ENCODE measurements at regions not wholly inside any gene's neighbourhood (a gene's known extent, or its start where the extent isn't known, plus 50 kb on each side); places are given as distances from the start of the nearest gene placed in this dataset.

GRCh38 chr1:117798550-117798949 lies 130.9 kb downstream of the GDAP2 start (continued):
- TF ChIP-seq PBX3 (CRISPR knock-in tag; IDR thresholded peaks at IDR 0.05): no peak

GRCh38 chr1:117802531-117803257 lies 126.7 kb downstream of the GDAP2 start:
- no peak overlapping the region for H3K4me3 ChIP-seq (ENCODE audit: low read depth, low read length)
- H3K36me3 ChIP-seq (ENCODE audit: control insufficient read depth in 2 of 2, insufficient read depth in 1 of 2, low read length in 2 of 2): no peaks in the 10 kb centered on the region
- POLR2A ChIA-PET: no interaction called here
- no peaks in the 10 kb centered on the region for H3K9me3 ChIP-seq (ENCODE audit: control insufficient read depth, insufficient read depth, low read depth, low read length)
- no peaks in the 10 kb centered on the region for H3K4me1 ChIP-seq (ENCODE audit: control insufficient read depth, insufficient read depth, low read length)
- no peak overlapping the region for H3K27ac ChIP-seq (ENCODE audit: extremely low read depth, low read depth, low read length)
- CTCF ChIA-PET: no interaction called here
- TF ChIP-seq ZNF239 (tag by site-specific recombination; IDR thresholded peaks at IDR 0.05): no peak
- TF ChIP-seq ZNF514 (tag by site-specific recombination; IDR thresholded peaks at IDR 0.05): no peak
- TF ChIP-seq ZNF560 (tag by site-specific recombination; IDR thresholded peaks at IDR 0.05; ENCODE audit: borderline replicate concordance): no peak
- TF ChIP-seq OSR2 (tag by site-specific recombination; IDR thresholded peaks at IDR 0.05): no peak
- TF ChIP-seq ZNF16 (tag by site-specific recombination; IDR thresholded peaks at IDR 0.05; ENCODE audit: low read depth): no peak
- TF ChIP-seq ATF2 (tag by site-specific recombination; IDR thresholded peaks at IDR 0.05; ENCODE audit: low read depth): no peak
- no peak for TF ChIP-seq OVOL3 (tag by site-specific recombination; IDR thresholded peaks at IDR 0.05)
- TF ChIP-seq ZNF335 (tag by site-specific recombination; conservative IDR thresholded peaks at IDR 0.05): no peak
- no peak for TF ChIP-seq ZNF707 (tag by site-specific recombination; IDR thresholded peaks at IDR 0.05)
- no peak for TF ChIP-seq ZBTB17 (tag by site-specific recombination; IDR thresholded peaks at IDR 0.05)
- no peak for TF ChIP-seq ZNF76 (tag by site-specific recombination; IDR thresholded peaks at IDR 0.05; ENCODE audit: borderline replicate concordance, low read depth)
- no peak for TF ChIP-seq ZFP69B (tag by site-specific recombination; IDR thresholded peaks at IDR 0.05)

GRCh38 chr1:117803318-117803717 lies 126.1 kb downstream of the GDAP2 start:
- Histone ChIP-seq H3K9me3 (ENCODE audit: control insufficient read depth, insufficient read depth, low read depth, low read length) (no peaks in the 10 kb centered on the region), H3K27ac (ENCODE audit: extremely low read depth, low read depth, low read length) (no peak overlapping the region), H3K4me1 (ENCODE audit: control insufficient read depth, insufficient read depth, low read length) (no peaks in the 10 kb centered on the region), H3K36me3 (ENCODE audit: control insufficient read depth in 2 of 2, insufficient read depth in 1 of 2, low read length in 2 of 2) (no peaks in the 10 kb centered on the region), H3K4me3 (ENCODE audit: low read depth, low read length) (no peak overlapping the region)
- ChIA-PET POLR2A (no interaction called here), CTCF (no interaction called here)
- TF ChIP-seq BCL11A (tag by site-specific recombination; IDR thresholded peaks at IDR 0.05; ENCODE audit: low read depth) (no peak), ZNF843 (tag by site-specific recombination; IDR thresholded peaks at IDR 0.05) (no peak), ZNF37A (tag by site-specific recombination; IDR thresholded peaks at IDR 0.05) (no peak), ZNF202 (tag by site-specific recombination; IDR thresholded peaks at IDR 0.05; ENCODE audit: borderline replicate concordance) (no peak), KLF7 (tag by site-specific recombination; IDR thresholded peaks at IDR 0.05; ENCODE audit: borderline replicate concordance) (no peak), ZNF621 (tag by site-specific recombination; IDR thresholded peaks at IDR 0.05) (no peak), ZNF530 (tag by site-specific recombination; IDR thresholded peaks at IDR 0.05; ENCODE audit: low read depth) (no peak), ZFP41 (tag by site-specific recombination; IDR thresholded peaks at IDR 0.05; ENCODE audit: borderline replicate concordance) (no peak), ZNF768 (tag by site-specific recombination; IDR thresholded peaks at IDR 0.05) (no peak), HOXD13 (CRISPR knock-in tag; IDR thresholded peaks at IDR 0.05; ENCODE audit: borderline replicate concordance) (no peak), FEZF1 (tag by site-specific recombination; IDR thresholded peaks at IDR 0.05) (no peak), ZNF747 (tag by site-specific recombination; IDR thresholded peaks at IDR 0.05) (no peak), ZNF132 (tag by site-specific recombination; IDR thresholded peaks at IDR 0.05; ENCODE audit: borderline replicate concordance) (no peak), ZNF157 (tag by site-specific recombination; IDR thresholded peaks at IDR 0.05) (no peak), SP3 (tag by site-specific recombination; IDR thresholded peaks at IDR 0.05) (no peak), ZNF398 (tag by site-specific recombination; IDR thresholded peaks at IDR 0.05) (no peak), ZNF600 (tag by site-specific recombination; IDR thresholded peaks at IDR 0.05) (no peak)

Measured in HEK293 (cell line).